Glomerular visceral epithelial cell (primary cell): ENCODE measurements at regions not wholly inside any gene's neighbourhood (a gene's known extent, or its start where the extent isn't known, plus 50 kb on each side); places are given as distances from the start of the nearest gene placed in this dataset.
A peak's percentile ranks its signal among the peaks of the same experiment; 100 is the strongest.

ENCODE experiments used
- DNase-seq: peaks from one replicate; pipeline ENCODE4 v3.0.0-alpha.2; 2016; ENCODE audit errors: extremely low spot score

DNA sequence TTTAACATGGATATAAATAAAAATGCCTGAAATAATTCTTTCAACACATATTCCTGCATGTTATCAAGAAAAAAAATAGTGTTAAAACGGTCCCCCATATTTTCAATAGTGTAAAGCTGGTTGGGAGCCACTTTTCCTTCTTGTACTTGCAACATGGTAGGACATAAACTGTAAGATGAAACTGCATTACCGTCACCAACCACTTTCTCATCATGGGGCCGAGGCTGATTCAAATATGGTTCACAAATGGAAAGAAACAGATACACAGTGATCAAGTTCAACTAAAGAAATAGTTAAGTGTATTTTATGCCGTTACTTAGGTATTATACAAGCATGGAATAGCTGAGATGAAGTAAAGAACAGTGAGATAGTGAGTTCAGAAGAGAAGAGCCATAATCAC is 360.7 kb downstream of the ZEB2 start:
- DNase-seq = no peak

DNA sequence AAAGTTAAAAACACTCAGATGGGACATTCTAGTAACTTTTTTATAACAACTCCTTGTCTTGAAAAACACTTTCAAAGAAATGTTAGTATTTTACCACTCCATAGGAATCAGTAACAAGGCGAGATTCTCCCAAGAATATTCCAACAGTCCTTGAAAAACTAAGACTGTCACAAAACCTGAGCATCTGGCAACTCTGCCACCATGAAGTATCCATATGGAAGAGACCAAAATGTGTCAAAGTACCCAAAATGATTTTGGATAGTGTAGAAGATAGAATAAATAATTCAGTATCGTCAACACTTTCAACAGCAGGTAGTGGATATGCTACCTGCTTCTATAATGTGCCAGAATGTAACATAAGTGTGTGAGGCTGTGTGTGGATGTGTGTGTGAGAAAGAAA is 361.8 kb downstream of the ZEB2 start:
- no peak for DNase-seq

DNA sequence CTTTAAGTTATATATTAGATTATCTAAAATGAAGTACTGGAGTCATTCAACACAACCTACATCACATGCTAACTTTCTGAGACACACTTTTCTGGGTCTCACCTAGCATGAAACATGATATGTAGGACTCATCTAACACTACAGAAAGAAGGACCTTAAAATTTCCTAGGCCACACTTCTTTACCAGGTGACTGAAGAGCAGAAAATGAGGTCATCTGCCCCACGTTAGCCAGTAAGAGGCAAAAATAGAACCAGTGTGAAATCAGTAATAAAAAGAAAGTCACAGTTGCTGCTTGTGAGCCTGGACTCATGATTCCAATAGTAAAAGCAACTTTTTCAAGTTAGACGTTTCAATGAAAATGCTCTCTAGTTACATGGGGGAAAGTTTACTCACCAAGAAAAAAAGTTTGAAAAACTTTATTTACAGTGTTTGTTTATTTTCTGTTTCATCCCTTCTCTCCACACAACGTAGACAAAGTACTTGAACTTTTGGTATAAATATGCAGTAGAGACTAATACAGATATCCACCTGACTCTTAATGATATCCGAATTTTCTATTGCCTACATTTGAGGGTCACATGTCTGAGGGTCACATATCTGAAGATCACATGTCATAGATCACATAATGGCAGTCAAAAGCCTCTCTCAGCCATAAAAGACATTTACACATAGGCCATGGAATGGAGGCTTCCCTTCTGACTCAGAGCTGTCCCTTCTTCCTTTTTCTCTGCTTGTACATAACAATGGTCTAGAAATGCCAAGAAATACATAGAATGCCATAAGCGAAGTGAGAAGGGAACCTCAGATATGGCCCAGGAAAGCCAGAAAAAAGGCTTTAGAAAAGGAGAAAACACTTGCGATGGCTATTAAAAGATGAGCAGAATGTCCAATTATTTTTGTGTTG is 362.9 kb downstream of the ZEB2 start:
- DNase-seq = no peak

DNA sequence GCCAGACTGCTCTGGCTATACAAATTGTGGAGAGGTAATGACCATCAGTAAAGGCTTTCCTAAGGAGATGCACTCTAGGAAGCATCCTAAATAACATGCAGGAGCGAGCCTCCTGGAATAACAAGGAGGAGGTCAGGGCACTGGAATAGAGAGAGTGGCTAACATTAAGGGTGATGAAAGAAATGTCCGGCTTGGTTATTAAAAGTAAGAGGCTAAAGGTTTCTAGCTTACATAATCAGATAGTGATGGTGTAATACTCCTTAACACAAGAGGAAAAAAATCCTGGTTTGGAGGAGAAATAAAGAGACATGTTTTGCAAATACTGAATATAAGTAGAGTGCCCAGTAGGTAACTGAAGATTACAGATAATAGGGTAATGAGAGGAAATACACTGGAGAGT is 365.7 kb downstream of the ZEB2 start:
- DNase-seq = no peak

DNA sequence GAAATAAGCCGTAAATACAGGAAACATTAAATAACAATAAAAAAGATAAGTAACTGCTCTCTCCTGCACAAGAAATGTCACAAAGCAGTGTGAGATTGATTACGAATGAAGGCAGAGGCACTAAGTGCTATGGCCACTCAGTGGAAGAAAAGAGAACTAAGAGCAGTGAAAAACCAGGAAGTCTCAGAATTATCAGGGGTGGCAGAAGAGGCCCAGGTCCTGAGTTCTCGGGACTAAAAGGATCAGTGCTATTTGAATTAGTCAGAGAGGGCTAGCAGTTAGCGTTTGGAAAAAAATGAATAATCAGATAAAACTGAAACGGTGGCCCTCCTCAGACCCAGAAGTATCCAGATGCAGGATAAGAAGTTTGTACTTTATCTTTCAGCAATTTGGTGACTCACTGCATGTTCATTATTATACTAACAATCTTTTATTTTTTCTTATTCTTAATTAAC is 367.1 kb downstream of the ZEB2 start:
- no peak for DNase-seq

DNA sequence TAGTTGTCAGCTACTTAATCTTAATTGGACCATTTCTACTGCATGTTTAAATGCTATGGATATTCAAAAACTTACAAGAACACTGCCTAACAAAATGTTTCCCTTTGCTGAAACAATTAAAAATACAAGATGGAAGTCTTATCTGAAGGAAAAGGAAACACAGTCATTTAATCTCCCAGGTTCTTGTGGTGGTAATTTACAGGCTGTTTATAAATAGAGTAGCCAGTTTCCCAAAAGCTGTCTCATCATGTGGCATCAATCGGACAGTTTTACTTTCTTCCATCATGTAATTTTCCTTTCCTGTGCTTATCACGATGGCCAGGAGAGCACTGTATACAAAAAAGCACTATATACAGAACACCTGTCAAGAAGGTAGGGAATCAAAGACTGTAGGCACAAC is 368.1 kb downstream of the ZEB2 start:
- DNase-seq = no peak

DNA sequence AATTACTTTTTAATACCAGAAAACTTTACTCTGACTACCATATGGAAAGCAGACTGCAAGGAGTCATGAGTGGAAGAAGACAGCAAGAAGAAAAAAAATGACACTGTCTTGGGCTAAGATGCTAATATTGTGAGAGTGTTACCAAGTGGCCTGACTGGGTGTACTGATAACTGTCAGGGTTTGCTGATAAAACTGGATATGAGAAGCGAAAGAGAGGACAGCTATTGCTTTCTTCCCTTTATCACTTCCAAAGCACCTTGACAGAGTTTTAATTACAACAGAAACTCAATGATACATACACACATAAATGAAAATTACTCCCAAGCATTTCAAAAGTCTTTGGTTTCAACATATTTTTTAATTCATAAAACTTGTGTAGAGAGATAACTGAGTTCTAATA is 368.5 kb downstream of the ZEB2 start:
- no peak for DNase-seq

DNA sequence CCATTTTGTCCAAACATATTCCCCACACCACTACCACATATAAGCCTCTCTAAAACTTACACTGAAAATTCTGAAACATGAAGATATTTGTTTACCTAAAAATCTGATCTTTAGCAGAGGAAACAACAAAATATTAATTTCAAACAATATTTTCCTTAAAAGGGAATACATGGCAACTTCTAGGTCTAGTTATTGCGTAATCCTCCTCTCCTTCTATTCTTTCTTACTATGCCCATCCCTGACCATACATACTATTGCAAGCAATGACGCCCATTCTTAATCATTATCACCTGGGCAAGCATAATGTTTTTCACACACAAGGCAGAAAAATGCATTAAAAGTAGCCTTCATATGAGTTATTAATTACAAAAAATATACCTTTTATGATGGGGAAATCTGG is 372.6 kb downstream of the ZEB2 start:
- DNase-seq = no peak

DNA sequence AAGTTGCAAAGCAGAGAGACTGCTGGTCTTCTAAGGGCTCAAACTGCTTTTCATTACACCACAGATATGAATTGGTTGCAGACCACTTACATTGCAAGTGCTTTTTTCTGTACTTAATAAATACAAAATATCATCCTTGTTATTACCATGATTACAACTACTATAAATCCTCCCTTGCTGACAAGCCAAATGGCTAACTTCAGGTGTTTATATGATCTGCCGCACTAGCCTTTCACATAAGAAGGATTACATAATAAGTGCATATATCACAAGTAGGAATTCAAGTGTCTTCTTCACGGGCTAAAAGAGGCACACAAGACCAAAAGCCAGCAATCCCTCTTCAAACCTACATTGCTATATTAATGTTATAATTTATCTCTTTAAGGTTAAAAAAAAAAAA is 373.0 kb downstream of the ZEB2 start:
- no peak for DNase-seq

DNA sequence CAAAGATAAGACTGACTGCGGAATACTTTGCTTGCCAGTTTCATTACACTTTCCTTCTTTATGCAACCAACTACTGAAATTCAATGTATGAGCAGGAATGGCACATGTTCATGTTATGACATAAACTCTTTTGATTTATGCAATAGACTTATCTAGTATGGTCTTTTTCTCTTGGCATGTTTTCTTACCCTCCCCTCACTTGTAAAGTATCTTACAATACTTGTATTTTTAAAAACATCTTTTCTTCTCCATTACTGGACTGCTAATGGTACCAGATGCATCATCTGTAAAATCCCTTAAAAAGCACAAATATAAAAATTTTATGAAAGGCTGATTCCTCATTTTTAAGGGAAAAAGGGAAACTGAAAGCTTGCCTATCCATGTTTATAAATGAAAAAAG is 373.8 kb downstream of the ZEB2 start:
- DNase-seq = no peak

DNA sequence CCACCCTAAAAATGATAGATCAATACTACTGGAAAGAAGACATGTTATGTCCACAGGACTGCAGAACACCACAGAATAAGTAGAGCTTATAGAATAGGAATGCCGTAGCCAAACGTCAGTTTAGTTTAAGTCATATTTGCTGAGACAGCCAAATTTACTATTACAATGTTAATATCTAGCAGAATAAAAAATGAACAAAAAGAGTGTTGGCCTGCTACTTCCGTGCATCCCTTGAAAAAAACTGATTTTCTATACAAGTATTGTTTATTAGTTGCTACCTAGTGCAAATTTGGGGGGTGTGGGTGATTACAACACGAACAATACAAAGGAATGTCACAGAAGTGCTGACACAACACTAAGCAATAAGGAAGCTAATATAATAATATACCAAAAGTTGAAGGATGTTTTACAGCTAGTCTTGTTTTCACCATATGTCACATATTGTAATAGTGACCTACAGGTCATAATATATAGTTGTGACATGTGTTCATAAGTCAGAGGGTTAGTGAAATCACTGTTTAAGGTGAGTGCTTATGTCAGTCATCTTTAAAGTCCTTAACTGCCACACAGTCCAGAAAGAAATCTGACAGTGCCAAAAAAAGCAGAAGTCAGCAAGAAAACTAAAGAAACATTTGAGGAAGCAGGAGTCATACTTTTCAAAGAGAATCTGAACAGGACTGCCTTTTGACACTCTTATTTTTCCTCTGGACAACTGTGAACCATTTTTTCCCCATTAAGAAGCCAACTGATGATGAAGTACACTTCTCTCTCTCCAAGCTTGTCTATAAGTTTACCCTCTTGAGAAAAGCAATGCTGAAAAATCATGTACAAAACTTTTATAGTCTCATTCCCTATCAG is 376.4 kb downstream of the ZEB2 start:
- no peak for DNase-seq

DNA sequence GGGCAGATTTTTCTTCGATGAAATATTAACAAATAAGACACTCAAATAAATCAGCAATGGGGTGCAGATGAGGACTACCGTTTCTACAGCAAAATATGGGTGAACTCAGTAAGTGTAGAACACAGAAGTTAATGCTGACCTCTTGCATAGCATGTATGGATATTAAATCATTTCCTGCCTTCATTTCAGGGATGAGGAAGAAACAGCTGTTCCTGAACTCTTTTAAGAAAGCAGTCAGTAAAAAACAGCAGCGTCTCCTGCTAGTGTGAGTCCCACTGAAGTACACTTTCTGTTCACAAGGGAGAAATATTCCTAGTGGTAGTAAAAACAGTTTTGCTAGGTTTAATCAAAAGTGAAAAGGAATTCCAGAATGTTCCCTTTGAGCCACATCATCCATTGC is 379.0 kb downstream of the ZEB2 start:
- DNase-seq = no peak

DNA sequence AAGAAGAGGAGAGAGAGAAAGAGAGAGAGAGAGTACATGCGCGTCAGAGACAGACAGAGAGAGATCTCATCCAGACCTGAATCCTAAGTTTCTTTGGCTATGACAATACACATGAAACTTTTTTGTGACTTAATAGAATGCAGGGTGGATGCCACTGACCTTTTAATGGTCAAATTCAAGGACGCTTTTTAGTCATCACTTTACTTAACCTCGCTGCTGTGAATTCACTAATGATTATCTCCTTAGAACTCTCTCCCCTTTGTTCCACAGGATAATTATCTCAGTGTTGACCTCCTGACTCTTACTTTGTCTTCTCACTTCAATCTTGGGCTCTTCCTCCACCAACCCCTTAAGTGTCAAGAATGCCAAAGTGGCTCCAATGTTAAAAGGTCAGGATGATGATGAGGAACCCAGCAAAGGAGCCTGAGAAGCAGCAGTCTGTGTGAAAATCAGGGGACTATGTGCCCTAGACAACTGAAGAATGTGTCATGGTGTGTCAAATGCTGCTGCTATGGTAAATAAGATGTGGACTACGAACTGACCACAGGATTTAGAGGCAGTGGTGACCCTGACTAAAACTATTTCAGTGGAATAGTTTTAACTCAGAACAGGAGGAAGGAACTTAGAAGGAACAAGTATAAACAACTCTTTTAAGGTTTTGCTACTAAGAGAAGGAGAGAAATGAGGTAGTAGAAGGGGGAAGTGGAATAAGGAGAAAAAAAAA is 382.1 kb downstream of the ZEB2 start:
- DNase-seq = peak; percentile 37

DNA sequence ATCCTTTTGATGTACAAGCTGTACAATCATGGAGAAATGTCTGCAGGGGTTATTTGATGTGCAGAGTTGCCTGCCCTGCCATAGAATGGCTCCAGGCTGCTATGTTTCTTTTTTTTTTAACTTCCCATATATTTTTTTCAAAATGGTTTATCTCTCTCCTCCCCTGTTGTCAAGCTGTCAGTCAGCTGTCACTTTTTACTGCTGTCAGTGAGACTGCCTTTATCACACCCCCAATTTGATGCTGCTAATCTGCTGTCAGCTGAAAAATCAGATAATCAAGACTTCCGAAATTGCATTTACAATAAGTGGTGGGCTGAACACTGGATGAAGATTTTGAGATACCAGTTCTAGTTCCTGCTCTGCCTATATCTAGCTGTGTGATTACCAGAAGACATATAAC is 382.6 kb downstream of the ZEB2 start:
- DNase-seq = no peak

DNA sequence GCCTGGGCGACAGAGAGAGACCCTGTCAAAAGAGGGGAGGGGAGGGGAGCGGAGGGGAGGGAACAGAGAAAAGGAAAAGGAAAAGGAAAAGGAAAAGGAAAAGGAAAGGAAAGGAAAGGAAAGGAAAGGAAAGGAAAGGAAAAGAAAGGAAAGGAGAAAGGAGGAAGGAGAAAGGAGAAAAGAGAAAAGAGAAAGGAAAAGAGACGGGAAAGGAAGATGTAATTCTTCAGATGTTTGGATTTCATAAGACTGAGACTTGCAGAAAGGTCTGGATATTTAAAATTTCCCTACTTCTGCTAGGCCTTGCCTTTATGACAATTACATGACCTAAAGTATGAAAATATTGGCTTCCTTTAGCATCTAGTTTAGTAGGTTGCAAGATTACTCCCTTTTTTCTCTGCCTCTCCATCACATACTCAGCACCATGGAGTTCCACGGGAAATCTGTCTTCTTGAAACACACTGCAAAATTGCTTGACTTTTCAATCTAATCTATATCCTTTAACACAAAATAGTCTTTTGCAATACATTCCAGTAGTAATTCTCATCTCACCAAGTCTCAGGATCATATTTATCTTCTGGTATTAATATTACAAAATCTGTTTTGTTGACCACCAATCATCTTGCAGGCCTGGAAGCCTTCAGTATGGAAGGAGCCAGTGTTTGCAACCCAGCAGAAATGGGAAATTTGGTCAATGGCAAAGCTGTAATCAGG is 383.5 kb downstream of the ZEB2 start:
- no peak for DNase-seq

DNA sequence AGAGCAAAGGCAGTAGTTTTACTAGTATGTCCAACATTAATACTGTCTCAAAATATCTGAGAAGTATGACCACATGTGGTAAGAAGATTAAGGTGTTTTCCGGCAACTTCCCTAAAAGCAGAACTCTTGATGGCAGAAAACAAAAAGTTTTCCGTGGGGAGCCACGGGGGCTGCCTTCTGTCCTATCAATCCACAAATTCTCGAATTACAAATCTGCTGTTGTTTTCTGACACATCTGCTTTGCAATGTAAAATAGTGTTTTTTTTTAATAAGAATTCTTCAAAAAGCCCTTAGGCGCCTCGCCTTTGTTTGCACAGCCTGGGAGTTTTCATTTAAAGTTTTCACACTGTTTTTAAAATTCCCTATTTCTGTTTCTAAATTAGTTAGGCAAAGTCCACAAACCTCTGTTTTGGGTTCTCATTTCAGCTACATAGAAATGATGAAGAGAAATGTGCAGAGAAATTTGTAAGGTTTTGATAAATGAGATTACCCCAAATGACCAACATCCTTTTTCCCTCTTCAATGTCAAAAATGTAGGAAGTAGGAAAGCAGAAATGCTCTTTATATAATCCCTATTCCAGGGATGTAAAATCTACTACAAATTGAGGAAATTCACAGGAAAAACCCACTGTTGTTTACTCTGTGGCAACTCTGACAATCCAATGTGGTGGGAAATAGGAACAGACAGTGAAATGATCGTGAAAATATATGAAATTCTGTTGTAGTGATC is 385.8 kb downstream of the ZEB2 start:
- DNase-seq = no peak

DNA sequence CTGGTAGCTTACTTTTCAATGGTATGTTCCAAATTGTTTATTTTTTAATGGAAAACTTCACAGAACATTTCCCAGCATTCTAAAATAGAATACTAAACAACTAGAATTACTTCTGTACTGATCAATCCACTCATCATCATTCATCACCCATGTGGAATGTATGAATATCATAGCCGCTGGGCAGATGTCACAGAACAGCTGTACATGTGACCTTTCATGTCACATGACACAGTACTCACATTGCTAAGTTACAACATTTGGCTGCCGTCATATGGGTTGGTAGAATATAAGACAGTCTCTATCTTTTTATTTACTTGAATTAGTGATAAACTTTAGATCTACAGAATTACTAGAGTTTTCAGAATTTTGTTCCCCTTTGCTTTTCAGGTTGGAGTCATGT is 387.6 kb downstream of the ZEB2 start:
- DNase-seq = no peak

DNA sequence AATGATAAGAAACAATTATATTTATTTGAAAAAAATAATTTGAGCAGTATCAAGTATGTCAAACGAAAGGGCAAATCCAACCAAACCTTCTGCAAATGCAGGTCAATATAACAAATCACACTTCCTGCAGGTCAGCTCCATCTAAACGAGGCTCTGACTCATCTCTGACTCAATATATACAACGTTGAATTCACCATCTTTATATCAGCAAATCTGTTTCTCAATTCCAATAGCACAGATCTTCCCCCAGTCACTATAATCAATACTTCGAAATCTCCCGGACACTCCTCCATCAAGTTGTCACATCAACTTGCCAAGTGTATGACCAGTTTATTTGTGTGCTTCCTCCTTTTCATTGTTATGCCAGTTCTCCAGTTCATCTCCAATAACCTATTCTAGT is 388.9 kb downstream of the ZEB2 start:
- no peak for DNase-seq

DNA sequence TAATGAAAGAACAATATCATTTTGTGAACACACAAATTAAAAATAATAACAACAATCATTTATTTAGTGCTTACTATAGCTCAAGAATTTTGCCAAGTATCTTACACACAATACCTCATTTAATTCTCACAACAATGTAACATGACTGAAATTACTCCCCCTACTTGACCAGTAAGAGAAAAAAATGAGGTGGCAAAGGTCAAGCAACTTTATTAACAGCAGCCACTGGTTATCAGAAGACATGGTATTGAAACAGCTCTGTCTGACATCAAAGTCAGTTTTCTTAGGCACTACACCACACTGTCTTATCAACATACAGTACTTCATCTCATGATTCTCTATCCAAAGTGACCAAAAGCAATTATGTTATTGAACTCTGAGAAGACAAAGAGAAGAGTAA is 389.4 kb downstream of the ZEB2 start:
- DNase-seq = no peak

DNA sequence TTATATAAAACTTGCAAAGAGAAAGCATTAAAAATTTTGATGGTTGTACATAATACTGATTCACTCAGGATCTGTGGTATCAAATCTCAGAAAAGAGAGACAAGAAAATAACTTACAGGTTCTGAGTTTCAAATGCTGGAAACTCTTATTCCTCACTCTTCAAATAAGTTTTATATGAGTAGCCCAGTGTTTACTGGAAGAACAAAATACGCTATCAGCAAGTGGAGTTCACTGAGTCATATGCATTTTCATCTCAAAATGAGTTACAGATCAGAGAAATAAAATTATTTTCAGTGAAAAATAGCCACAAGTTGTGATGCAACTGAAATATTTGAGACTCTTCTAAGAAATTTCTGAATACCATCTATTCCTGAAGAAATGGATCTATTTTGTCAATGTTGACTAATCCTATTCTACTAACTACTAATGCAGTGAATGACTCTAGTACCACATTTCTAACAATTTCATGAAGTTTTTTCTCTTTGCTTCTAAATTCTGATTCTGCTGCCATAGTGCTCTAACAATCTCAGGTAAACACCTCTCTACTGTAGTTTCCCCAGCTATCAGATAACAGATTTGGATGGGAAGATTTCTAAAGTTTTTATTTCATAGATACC is 391.7 kb downstream of the ZEB2 start:
- no peak for DNase-seq

DNA sequence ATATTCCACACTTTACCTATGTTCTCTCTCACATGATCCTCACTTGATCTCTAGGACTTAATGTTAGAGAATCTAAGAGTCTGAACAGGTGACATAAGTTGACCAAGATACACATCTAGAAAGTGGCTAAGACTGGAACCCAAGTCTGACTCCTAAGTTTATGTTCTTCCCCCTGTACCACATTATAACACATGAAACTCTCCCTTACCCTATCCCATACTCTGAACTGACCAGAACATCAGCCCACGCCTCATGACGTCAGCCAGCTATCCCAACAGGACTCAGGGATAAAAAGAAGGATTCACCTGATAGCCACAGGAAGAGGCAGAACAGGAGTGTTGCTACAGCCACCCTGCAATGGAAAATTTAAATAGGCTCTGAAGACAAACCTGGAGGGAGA is 392.2 kb downstream of the ZEB2 start:
- no peak for DNase-seq
